ENCODE measurements at regions not wholly inside any gene's neighbourhood (a gene's known extent, or its start where the extent isn't known, plus 50 kb on each side); places are given as distances from the start of the nearest gene placed in this dataset.

- no peaks in the 10 kb centered on the region for H3K36me3 ChIP-seq (ENCODE audit: control insufficient read depth in 5 of 5, insufficient read depth in 5 of 5, low read length in 5 of 5)
- no peaks in the 10 kb centered on the region for H3K9me3 ChIP-seq (ENCODE audit: control insufficient read depth in 5 of 5, low read length in 5 of 5)
- no peak overlapping the region for H3K27ac ChIP-seq (ENCODE audit: low read depth, low read length)
- H3K4me1 ChIP-seq (ENCODE audit: control insufficient read depth in 5 of 5, insufficient read depth in 5 of 5, low read length in 5 of 5): no peaks in the 10 kb centered on the region
- no peaks in the 10 kb centered on the region for H3K27me3 ChIP-seq (ENCODE audit: control insufficient read depth in 5 of 5, insufficient read depth in 4 of 5, low read length in 5 of 5)
- H3K4me3 ChIP-seq (ENCODE audit: low read depth in 1 of 5, low read length in 5 of 5): no peak overlapping the region
- H3K9ac ChIP-seq (ENCODE audit: low read length in 5 of 5): no peak overlapping the region
Measured at GRCh38 chr10:89959433-89960110, 258.2 kb downstream of the KIF20B start.

- H3K4me3 ChIP-seq (ENCODE audit: low read depth in 1 of 5, low read length in 5 of 5): no peak overlapping the region
- H3K4me1 ChIP-seq (ENCODE audit: control insufficient read depth in 5 of 5, insufficient read depth in 5 of 5, low read length in 5 of 5): no peaks in the 10 kb centered on the region
- H3K27me3 ChIP-seq (ENCODE audit: control insufficient read depth in 5 of 5, insufficient read depth in 4 of 5, low read length in 5 of 5): no peaks in the 10 kb centered on the region
- H3K9ac ChIP-seq (ENCODE audit: low read length in 5 of 5): no peak overlapping the region
- H3K36me3 ChIP-seq (ENCODE audit: control insufficient read depth in 5 of 5, insufficient read depth in 5 of 5, low read length in 5 of 5): no peaks in the 10 kb centered on the region
- no peak overlapping the region for H3K27ac ChIP-seq (ENCODE audit: low read depth, low read length)
- no peaks in the 10 kb centered on the region for H3K9me3 ChIP-seq (ENCODE audit: control insufficient read depth in 5 of 5, low read length in 5 of 5)
Measured at GRCh38 chr10:89963451-89964102, 262.2 kb downstream of the KIF20B start.

GRCh38 chr10:89966211-89966610 lies 264.8 kb downstream of the KIF20B start:
- no peaks in the 10 kb centered on the region for H3K9me3 ChIP-seq (ENCODE audit: control insufficient read depth in 5 of 5, low read length in 5 of 5)
- H3K36me3 ChIP-seq (ENCODE audit: control insufficient read depth in 5 of 5, insufficient read depth in 5 of 5, low read length in 5 of 5): no peaks in the 10 kb centered on the region
- no peaks in the 10 kb centered on the region for H3K4me1 ChIP-seq (ENCODE audit: control insufficient read depth in 5 of 5, insufficient read depth in 5 of 5, low read length in 5 of 5)
- no peak overlapping the region for H3K9ac ChIP-seq (ENCODE audit: low read length in 5 of 5)
- no peak overlapping the region for H3K4me3 ChIP-seq (ENCODE audit: low read depth in 1 of 5, low read length in 5 of 5)
- H3K27ac ChIP-seq (ENCODE audit: low read depth, low read length): no peak overlapping the region
- no peaks in the 10 kb centered on the region for H3K27me3 ChIP-seq (ENCODE audit: control insufficient read depth in 5 of 5, insufficient read depth in 4 of 5, low read length in 5 of 5)

GRCh38 chr10:89973326-89973725 lies 271.9 kb downstream of the KIF20B start:
- H3K4me3 ChIP-seq (ENCODE audit: low read depth in 1 of 5, low read length in 5 of 5): no peak overlapping the region
- no peaks in the 10 kb centered on the region for H3K4me1 ChIP-seq (ENCODE audit: control insufficient read depth in 5 of 5, insufficient read depth in 5 of 5, low read length in 5 of 5)
- H3K9ac ChIP-seq (ENCODE audit: low read length in 5 of 5): no peak overlapping the region
- no peaks in the 10 kb centered on the region for H3K9me3 ChIP-seq (ENCODE audit: control insufficient read depth in 5 of 5, low read length in 5 of 5)
- H3K27ac ChIP-seq (ENCODE audit: low read depth, low read length): no peak overlapping the region
- H3K36me3 ChIP-seq (ENCODE audit: control insufficient read depth in 5 of 5, insufficient read depth in 5 of 5, low read length in 5 of 5): no peaks in the 10 kb centered on the region
- no peaks in the 10 kb centered on the region for H3K27me3 ChIP-seq (ENCODE audit: control insufficient read depth in 5 of 5, insufficient read depth in 4 of 5, low read length in 5 of 5)

- Histone ChIP-seq H3K27me3 (ENCODE audit: control insufficient read depth in 5 of 5, insufficient read depth in 4 of 5, low read length in 5 of 5) (no peaks in the 10 kb centered on the region), H3K27ac (ENCODE audit: low read depth, low read length) (no peak overlapping the region), H3K9me3 (ENCODE audit: control insufficient read depth in 5 of 5, low read length in 5 of 5) (no peaks in the 10 kb centered on the region), H3K9ac (ENCODE audit: low read length in 5 of 5) (no peak overlapping the region), H3K4me3 (ENCODE audit: low read depth in 1 of 5, low read length in 5 of 5) (no peak overlapping the region), H3K36me3 (ENCODE audit: control insufficient read depth in 5 of 5, insufficient read depth in 5 of 5, low read length in 5 of 5) (no peaks in the 10 kb centered on the region), H3K4me1 (ENCODE audit: control insufficient read depth in 5 of 5, insufficient read depth in 5 of 5, low read length in 5 of 5) (no peaks in the 10 kb centered on the region)
Measured at GRCh38 chr10:89975071-89975470, 273.7 kb downstream of the KIF20B start.

- Histone ChIP-seq H3K9me3 (ENCODE audit: control insufficient read depth in 5 of 5, low read length in 5 of 5) (no peaks in the 10 kb centered on the region), H3K36me3 (ENCODE audit: control insufficient read depth in 5 of 5, insufficient read depth in 5 of 5, low read length in 5 of 5) (no peaks in the 10 kb centered on the region), H3K9ac (ENCODE audit: low read length in 5 of 5) (no peak overlapping the region), H3K4me1 (ENCODE audit: control insufficient read depth in 5 of 5, insufficient read depth in 5 of 5, low read length in 5 of 5) (no peaks in the 10 kb centered on the region), H3K4me3 (ENCODE audit: low read depth in 1 of 5, low read length in 5 of 5) (no peak overlapping the region), H3K27ac (ENCODE audit: low read depth, low read length) (no peak overlapping the region), H3K27me3 (ENCODE audit: control insufficient read depth in 5 of 5, insufficient read depth in 4 of 5, low read length in 5 of 5) (no peaks in the 10 kb centered on the region)
Measured at GRCh38 chr10:89975771-89976170, 274.4 kb downstream of the KIF20B start.

GRCh38 chr10:89978081-89978480 lies 276.7 kb downstream of the KIF20B start:
- H3K9ac ChIP-seq (ENCODE audit: low read length in 5 of 5): no peak overlapping the region
- no peaks in the 10 kb centered on the region for H3K27me3 ChIP-seq (ENCODE audit: control insufficient read depth in 5 of 5, insufficient read depth in 4 of 5, low read length in 5 of 5)
- no peaks in the 10 kb centered on the region for H3K36me3 ChIP-seq (ENCODE audit: control insufficient read depth in 5 of 5, insufficient read depth in 5 of 5, low read length in 5 of 5)
- H3K4me1 ChIP-seq (ENCODE audit: control insufficient read depth in 5 of 5, insufficient read depth in 5 of 5, low read length in 5 of 5): peaks cover 0 to 12% (median 0%) of the 10 kb centered on the region in 5 donors
- no peaks in the 10 kb centered on the region for H3K9me3 ChIP-seq (ENCODE audit: control insufficient read depth in 5 of 5, low read length in 5 of 5)
- H3K4me3 ChIP-seq (ENCODE audit: low read depth in 1 of 5, low read length in 5 of 5): no peak overlapping the region
- no peak overlapping the region for H3K27ac ChIP-seq (ENCODE audit: low read depth, low read length)

GRCh38 chr10:89979726-89980125 lies 278.3 kb downstream of the KIF20B start:
- Histone ChIP-seq H3K4me3 (ENCODE audit: low read depth in 1 of 5, low read length in 5 of 5) (no peak overlapping the region), H3K36me3 (ENCODE audit: control insufficient read depth in 5 of 5, insufficient read depth in 5 of 5, low read length in 5 of 5) (no peaks in the 10 kb centered on the region), H3K27me3 (ENCODE audit: control insufficient read depth in 5 of 5, insufficient read depth in 4 of 5, low read length in 5 of 5) (no peaks in the 10 kb centered on the region), H3K4me1 (ENCODE audit: control insufficient read depth in 5 of 5, insufficient read depth in 5 of 5, low read length in 5 of 5) (peaks cover 0 to 12% (median 0%) of the 10 kb centered on the region in 5 donors), H3K9me3 (ENCODE audit: control insufficient read depth in 5 of 5, low read length in 5 of 5) (no peaks in the 10 kb centered on the region), H3K27ac (ENCODE audit: low read depth, low read length) (no peak overlapping the region), H3K9ac (ENCODE audit: low read length in 5 of 5) (no peak overlapping the region)

- Histone ChIP-seq H3K4me3 (ENCODE audit: low read depth in 1 of 5, low read length in 5 of 5) (no peak overlapping the region), H3K9me3 (ENCODE audit: control insufficient read depth in 5 of 5, low read length in 5 of 5) (no peaks in the 10 kb centered on the region), H3K4me1 (ENCODE audit: control insufficient read depth in 5 of 5, insufficient read depth in 5 of 5, low read length in 5 of 5) (peaks cover 0 to 12% (median 0%) of the 10 kb centered on the region in 5 donors), H3K36me3 (ENCODE audit: control insufficient read depth in 5 of 5, insufficient read depth in 5 of 5, low read length in 5 of 5) (no peaks in the 10 kb centered on the region), H3K9ac (ENCODE audit: low read length in 5 of 5) (no peak overlapping the region), H3K27ac (ENCODE audit: low read depth, low read length) (no peak overlapping the region), H3K27me3 (ENCODE audit: control insufficient read depth in 5 of 5, insufficient read depth in 4 of 5, low read length in 5 of 5) (no peaks in the 10 kb centered on the region)
Measured at GRCh38 chr10:89980166-89980565, 278.8 kb downstream of the KIF20B start.

- Histone ChIP-seq H3K9me3 (ENCODE audit: control insufficient read depth in 5 of 5, low read length in 5 of 5) (no peaks in the 10 kb centered on the region), H3K9ac (ENCODE audit: low read length in 5 of 5) (no peak overlapping the region), H3K4me1 (ENCODE audit: control insufficient read depth in 5 of 5, insufficient read depth in 5 of 5, low read length in 5 of 5) (peaks cover 0 to 12% (median 0%) of the 10 kb centered on the region in 5 donors), H3K27me3 (ENCODE audit: control insufficient read depth in 5 of 5, insufficient read depth in 4 of 5, low read length in 5 of 5) (no peaks in the 10 kb centered on the region), H3K4me3 (ENCODE audit: low read depth in 1 of 5, low read length in 5 of 5) (no peak overlapping the region), H3K36me3 (ENCODE audit: control insufficient read depth in 5 of 5, insufficient read depth in 5 of 5, low read length in 5 of 5) (no peaks in the 10 kb centered on the region), H3K27ac (ENCODE audit: low read depth, low read length) (no peak overlapping the region)
Measured at GRCh38 chr10:89981891-89982290, 280.5 kb downstream of the KIF20B start.
